ENCODE measurements at regions not wholly inside any gene's neighbourhood (a gene's known extent, or its start where the extent isn't known, plus 50 kb on each side); places are given as distances from the start of the nearest gene placed in this dataset.

GRCh38 chr5:93145767-93146166, 435.3 kb downstream of the NR2F1-AS1 start:
- ChIA-PET CTCF (no interaction called here), POLR2A (interaction anchor here (0.5 kb wide), 1 partner anchor 437 kb away, joined by 7 read pairs; no protein-coding TSS in a partner anchor)
- no peaks in the 10 kb centered on the region for H3K36me3 ChIP-seq (ENCODE audit: control insufficient read depth, insufficient read depth, low read length)
- BruUV-seq (replicated peaks): no TSS peak
- H3K9me3 ChIP-seq (ENCODE audit: control insufficient read depth, insufficient read depth, low read depth, low read length): peaks cover 7% of the 10 kb centered on the region; the same call in 1 of the 2 replicates
- H3K27me3 ChIP-seq (ENCODE audit: control insufficient read depth, insufficient read depth, low read length): no peaks in the 10 kb centered on the region
- in situ Hi-C loops (cut with HindIII; ENCODE audit: low pct_unique_long_range_greater_than_20kb, low sequenced_read_pairs): no loop called here
- no peak overlapping the region for H3K4me3 ChIP-seq (ENCODE audit: low read depth in 2 of 2, low read length in 2 of 2)
- no peak overlapping the region; the same call in 1 of the 2 replicates for H3K27ac ChIP-seq (ENCODE audit: low read length)
- no peak for DNase-seq (ENCODE audit: low read depth, low spot score)
- TF ChIP-seq POLR2AphosphoS5 (IDR thresholded peaks at IDR 0.05; ENCODE audit: low read depth, low read length) (no peak), CTCF (IDR thresholded peaks at IDR 0.05) (no peak), SIN3A (IDR thresholded peaks at IDR 0.05; ENCODE audit: borderline replicate concordance, insufficient read depth, low read depth, low read length) (no peak), TCF7L2 (IDR thresholded peaks at IDR 0.05; ENCODE audit: low read depth, low read length) (no peak), REST (IDR thresholded peaks at IDR 0.05; ENCODE audit: insufficient read depth in 1 of 2, low read depth in 2 of 2, low read length in 1 of 2) (no peak)
- H3K4me1 ChIP-seq (ENCODE audit: control insufficient read depth, insufficient read depth, low read length): peaks cover 5% of the 10 kb centered on the region; the same call in 1 of the 2 replicates
- intact Hi-C loops (cut with micrococcal nuclease; ENCODE audit: unreplicated experiment): no loop called here
- no peak for ATAC-seq

GRCh38 chr5:93145019-93145418, 436.0 kb downstream of the NR2F1-AS1 start:
- no peaks in the 10 kb centered on the region for H3K4me1 ChIP-seq (ENCODE audit: control insufficient read depth, insufficient read depth, low read length)
- ATAC-seq: no peak
- no peaks in the 10 kb centered on the region for H3K36me3 ChIP-seq (ENCODE audit: control insufficient read depth, insufficient read depth, low read length)
- H3K9me3 ChIP-seq (ENCODE audit: control insufficient read depth, insufficient read depth, low read depth, low read length): peaks cover 7% of the 10 kb centered on the region; the same call in 1 of the 2 replicates
- ChIA-PET CTCF (no interaction called here), POLR2A (no interaction called here)
- no peak overlapping the region for H3K27ac ChIP-seq (ENCODE audit: low read length)
- in situ Hi-C loops (cut with HindIII; ENCODE audit: low pct_unique_long_range_greater_than_20kb, low sequenced_read_pairs): no loop called here
- no peak overlapping the region for H3K4me3 ChIP-seq (ENCODE audit: low read depth in 2 of 2, low read length in 2 of 2)
- no TSS peak for BruUV-seq (replicated peaks)
- intact Hi-C loops (cut with micrococcal nuclease; ENCODE audit: unreplicated experiment): no loop called here
- H3K27me3 ChIP-seq (ENCODE audit: control insufficient read depth, insufficient read depth, low read length): no peaks in the 10 kb centered on the region
- TF ChIP-seq SIN3A (IDR thresholded peaks at IDR 0.05; ENCODE audit: borderline replicate concordance, insufficient read depth, low read depth, low read length) (no peak), CTCF (IDR thresholded peaks at IDR 0.05) (no peak), REST (IDR thresholded peaks at IDR 0.05; ENCODE audit: insufficient read depth in 1 of 2, low read depth in 2 of 2, low read length in 1 of 2) (no peak), POLR2AphosphoS5 (IDR thresholded peaks at IDR 0.05; ENCODE audit: low read depth, low read length) (no peak), TCF7L2 (IDR thresholded peaks at IDR 0.05; ENCODE audit: low read depth, low read length) (no peak)
- no peak for DNase-seq (ENCODE audit: low read depth, low spot score)
